Fibroblast of skin of abdomen (primary cell): ENCODE measurements at regions not wholly inside any gene's neighbourhood (a gene's known extent, or its start where the extent isn't known, plus 50 kb on each side); places are given as distances from the start of the nearest gene placed in this dataset.
"Not testable (repeated sequence)": the region's sequence is repeated elsewhere in the genome, so short reads cannot be mapped to it uniquely, and the experiment has no call there.

Experiments used
- DNase-seq: peaks from one replicate; pipeline ENCODE4 v3.0.0-alpha.2; 2013

GRCh38 chr7:84879570-84880325 lies 307.1 kb downstream of the SEMA3D start:
- no peak for DNase-seq

GRCh38 chr7:84877943-84878570 lies 308.8 kb downstream of the SEMA3D start:
- no peak for DNase-seq

GRCh38 chr7:84876061-84876821 lies 310.6 kb downstream of the SEMA3D start:
- DNase-seq = no peak

GRCh38 chr7:84865560-84865959 lies 321.3 kb downstream of the SEMA3D start:
- DNase-seq = no peak

- no peak for DNase-seq
These were observed 329.5 kb downstream of the SEMA3D start for GRCh38 chr7:84857336-84857735.

GRCh38 chr7:84855758-84856157 lies 331.1 kb downstream of the SEMA3D start:
- no peak for DNase-seq

- DNase-seq = not testable (repeated sequence)
These were observed 337.9 kb downstream of the SEMA3D start for GRCh38 chr7:84848974-84849372.

GRCh38 chr7:84848219-84848973 lies 338.5 kb downstream of the SEMA3D start:
- peak; percentile 28 for DNase-seq

- no peak for DNase-seq
These were observed 339.1 kb downstream of the SEMA3D start for GRCh38 chr7:84847790-84848189.

GRCh38 chr7:84847038-84847437 lies 339.8 kb downstream of the SEMA3D start:
- no peak for DNase-seq

GRCh38 chr7:84845971-84846370 lies 340.9 kb downstream of the SEMA3D start:
- DNase-seq = no peak

GRCh38 chr7:84844771-84845170 lies 342.1 kb downstream of the SEMA3D start:
- DNase-seq = no peak

- DNase-seq = peak; percentile 79
These were observed 345.0 kb downstream of the SEMA3D start for GRCh38 chr7:84841809-84842208.

GRCh38 chr7:84838857-84839256 lies 348.0 kb downstream of the SEMA3D start:
- no peak for DNase-seq

- DNase-seq = peak; percentile 88
These were observed 349.5 kb downstream of the SEMA3D start for GRCh38 chr7:84837405-84837804.

GRCh38 chr7:84829719-84830118 lies 357.1 kb downstream of the SEMA3D start:
- DNase-seq = no peak

- DNase-seq = no peak
These were observed 362.7 kb downstream of the SEMA3D start for GRCh38 chr7:84824057-84824651.

GRCh38 chr7:84823530-84823929 lies 363.3 kb downstream of the SEMA3D start:
- no peak for DNase-seq

GRCh38 chr7:84822941-84823510 lies 363.8 kb downstream of the SEMA3D start:
- DNase-seq = no peak

- DNase-seq = no peak
These were observed 365.0 kb downstream of the SEMA3D start for GRCh38 chr7:84821671-84822534.

GRCh38 chr7:84820481-84820880 lies 366.4 kb downstream of the SEMA3D start:
- DNase-seq = no peak
